Neural cell (in vitro differentiated cells): ENCODE measurements at regions not wholly inside any gene's neighbourhood (a gene's known extent, or its start where the extent isn't known, plus 50 kb on each side); places are given as distances from the start of the nearest gene placed in this dataset.

Experiments
- CTCF ChIP-seq: fragments of 450-650 bp; IDR thresholded peaks from 2 replicates; pipeline ENCODE4 v1.5.1; 2014; ENCODE audit warnings: antibody characterized with exemption, mild to moderate bottlenecking, moderate library complexity; ENCODE audit not compliant: poor library complexity, severe bottlenecking
- EP300 ChIP-seq: fragments of 450-650 bp; conservative IDR thresholded peaks from 2 replicates; pipeline ENCODE4 v1.6.1; 2014; ENCODE audit warnings: antibody characterized with exemption, mild to moderate bottlenecking, moderate library complexity; ENCODE audit not compliant: poor library complexity, severe bottlenecking
- POLR2AphosphoS5 ChIP-seq: IDR thresholded peaks from 2 replicates; pipeline ENCODE4 v1.6.1; 2012
- RAD21 ChIP-seq: fragments of 450-650 bp; conservative IDR thresholded peaks from 2 replicates; pipeline ENCODE4 v1.6.1; 2014; ENCODE audit warnings: antibody characterized with exemption, mild to moderate bottlenecking, moderate library complexity

GRCh38 chr9:25602400-25603044 is 75.7 kb downstream of the TUSC1 start:
- TF ChIP-seq CTCF (no peak), RAD21 (no peak), POLR2AphosphoS5 (no peak), EP300 (no peak)
